Mesenchymal stem cell (in vitro differentiated cells and primary cell): ENCODE measurements at regions not wholly inside any gene's neighbourhood (a gene's known extent, or its start where the extent isn't known, plus 50 kb on each side); places are given as distances from the start of the nearest gene placed in this dataset.
A peak's percentile ranks its signal among the peaks of the same experiment; 100 is the strongest.

Source experiments
- DNase-seq: peaks from one replicate; pipeline ENCODE4 v3.0.0-alpha.2; 2013
- H2AFZ ChIP-seq: one replicate; pipeline ENCODE4 v1.6.1; 2013; ENCODE audit warnings: low read depth, mild to moderate bottlenecking, control low read depth, inconsistent platforms, low read length, moderate library complexity
- H2AK5ac ChIP-seq: 2 replicates; pipeline ENCODE4 v1.6.1; 2013; ENCODE audit warnings: low read length, moderate library complexity, mild to moderate bottlenecking, inconsistent platforms; ENCODE audit not compliant: severe bottlenecking
- H2BK120ac ChIP-seq: one replicate; pipeline ENCODE4 v1.6.1; 2013; ENCODE audit warnings: low read depth, mild to moderate bottlenecking, inconsistent platforms, low read length, moderate library complexity
- H2BK12ac ChIP-seq, 2 experiments: one replicate each; pipeline ENCODE4 v1.6.1; 2013; ENCODE audit warnings: inconsistent platforms in 2 of 2, low read length in 2 of 2, mild to moderate bottlenecking in 2 of 2, moderate library complexity in 2 of 2, control low read depth in 1 of 2
- H2BK15ac ChIP-seq: one replicate; pipeline ENCODE4 v1.6.1; 2013; ENCODE audit warnings: mild to moderate bottlenecking, low read depth, inconsistent platforms; ENCODE audit not compliant: poor library complexity, severe bottlenecking
- H2BK5ac ChIP-seq: 2 replicates; pipeline ENCODE4 v1.6.1; 2013; ENCODE audit warnings: low read depth, mild to moderate bottlenecking, low read length, control low read depth, inconsistent platforms; ENCODE audit not compliant: poor library complexity, severe bottlenecking
- H3K14ac ChIP-seq, 2 experiments: one replicate each; pipeline ENCODE4 v1.6.1; 2013; ENCODE audit warnings: inconsistent platforms in 2 of 2, low read length in 2 of 2, control low read depth in 1 of 2, mild to moderate bottlenecking in 1 of 2, moderate library complexity in 1 of 2
- H3K18ac ChIP-seq, 2 experiments: one replicate each; pipeline ENCODE4 v1.6.1; 2013; ENCODE audit warnings: inconsistent platforms in 2 of 2, low read length in 2 of 2, control low read depth in 1 of 2, low read depth in 1 of 2, mild to moderate bottlenecking in 1 of 2
- H3K23ac ChIP-seq, 2 experiments: one replicate each; pipeline ENCODE4 v1.6.1; 2013; ENCODE audit warnings: inconsistent platforms in 2 of 2, low read length in 2 of 2, mild to moderate bottlenecking in 2 of 2, moderate library complexity in 2 of 2, control low read depth in 1 of 2
- H3K27ac ChIP-seq: 2 replicates; pipeline ENCODE4 v1.5.1; 2013; ENCODE audit warnings: mild to moderate bottlenecking, moderate library complexity, low read length, control low read depth, inconsistent platforms; ENCODE audit not compliant: poor library complexity, severe bottlenecking
- H3K27me3 ChIP-seq, 2 experiments: 2 replicates each; pipeline versions ENCODE4 v1.6.1 to v1.7.0; 2013; ENCODE audit warnings: low read length in 2 of 2, mild to moderate bottlenecking in 2 of 2, moderate library complexity in 2 of 2, control low read depth in 1 of 2, inconsistent platforms in 1 of 2; ENCODE audit not compliant: control insufficient read depth in 1 of 2, insufficient read depth in 1 of 2
- H3K36me3 ChIP-seq, 2 experiments: 2 replicates each; pipeline versions ENCODE4 v1.6.1 to v1.7.0; 2013; ENCODE audit warnings: low read length in 2 of 2, control low read depth in 1 of 2, inconsistent platforms in 1 of 2, low read depth in 1 of 2, mild to moderate bottlenecking in 1 of 2; ENCODE audit not compliant: insufficient read depth in 2 of 2, control insufficient read depth in 1 of 2
- H3K4ac ChIP-seq, 2 experiments: one replicate each; pipeline ENCODE4 v1.6.1; 2013; ENCODE audit warnings: inconsistent platforms in 2 of 2, low read length in 2 of 2, mild to moderate bottlenecking in 2 of 2, moderate library complexity in 2 of 2, control low read depth in 1 of 2, low read depth in 1 of 2
- H3K4me1 ChIP-seq: 2 replicates; pipeline ENCODE4 v1.6.1; 2013; ENCODE audit warnings: low read depth, low read length, control low read depth; ENCODE audit not compliant: control insufficient read depth, insufficient read depth
- H3K4me2 ChIP-seq: 2 replicates; pipeline ENCODE4 v1.6.1; 2013; ENCODE audit warnings: low read length, mild to moderate bottlenecking, inconsistent platforms; ENCODE audit not compliant: poor library complexity, severe bottlenecking
- H3K4me3 ChIP-seq, 2 experiments: 2 replicates each; pipeline versions ENCODE4 v1.5.1 to v1.7.0; 2013; ENCODE audit warnings: low read length in 2 of 2, mild to moderate bottlenecking in 2 of 2, control low read depth in 1 of 2, low read depth in 1 of 2; ENCODE audit not compliant: insufficient read depth in 1 of 2
- H3K79me1 ChIP-seq: replicated peaks from 2 replicates; pipeline ENCODE4 v1.6.1; 2013; ENCODE audit warnings: mild to moderate bottlenecking, control low read depth, low read length, inconsistent platforms; ENCODE audit not compliant: poor library complexity, severe bottlenecking
- H3K9ac ChIP-seq: 2 replicates; pipeline ENCODE4 v1.7.0; 2013; ENCODE audit warnings: mild to moderate bottlenecking, low read length, moderate library complexity
- H3K9me3 ChIP-seq: 2 replicates; pipeline ENCODE4 v1.7.0; 2013; ENCODE audit warnings: mild to moderate bottlenecking, low read length; ENCODE audit not compliant: control insufficient read depth
- H4K8ac ChIP-seq: one replicate; pipeline ENCODE4 v1.6.1; 2013; ENCODE audit warnings: inconsistent platforms, mild to moderate bottlenecking, low read length, moderate library complexity
- H4K91ac ChIP-seq: one replicate; pipeline ENCODE4 v1.6.1; 2013; ENCODE audit warnings: mild to moderate bottlenecking, low read length, inconsistent platforms
- WGBS: methylation state at CpG from one replicate; pipeline ENCODE4 v1.1.7; 2013; ENCODE audit warnings: mixed read lengths; 5-methylcytosine and 5-hydroxymethylcytosine counted together

DNA sequence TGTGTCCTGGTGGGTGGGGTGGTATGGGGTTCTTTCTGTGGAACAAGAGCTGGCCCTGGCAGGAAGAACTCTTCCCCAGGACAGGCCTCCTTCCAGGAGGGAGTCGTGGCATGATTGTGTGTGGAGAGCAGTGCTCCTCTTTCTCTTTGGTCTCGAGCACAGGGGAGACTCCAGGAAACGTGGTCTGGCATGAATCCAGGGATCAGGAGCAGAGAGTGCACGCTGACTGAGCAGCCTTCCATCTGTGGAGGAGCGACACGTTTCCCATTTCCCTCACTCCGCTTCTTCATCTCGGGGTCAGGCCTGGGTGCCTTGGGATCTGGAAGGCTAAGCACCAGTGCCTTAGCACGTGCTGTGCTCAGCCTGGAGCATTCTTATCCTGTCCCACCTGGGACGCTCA lies 132.0 kb upstream of the HDAC4 start:
- no peak overlapping the region for H2BK5ac ChIP-seq
- H3K4me1 ChIP-seq = no peaks in the 10 kb centered on the region
- H3K18ac ChIP-seq = no peak overlapping the region
- no peaks in the 10 kb centered on the region for H3K79me1 ChIP-seq
- no peak for DNase-seq
- H2BK12ac ChIP-seq = no peak overlapping the region
- H3K36me3 ChIP-seq = no peaks in the 10 kb centered on the region
- H4K8ac ChIP-seq = no peak overlapping the region
- no peak overlapping the region for H3K14ac ChIP-seq
- H4K91ac ChIP-seq = no peak overlapping the region
- H3K4me3 ChIP-seq = no peak overlapping the region
- no peak overlapping the region for H3K23ac ChIP-seq
- H2AK5ac ChIP-seq = no peak overlapping the region
- peaks cover 6% of the 10 kb centered on the region for H3K9me3 ChIP-seq
- H3K9ac ChIP-seq = no peak overlapping the region
- H3K4ac ChIP-seq = no peak overlapping the region
- peaks cover 0 to 62% of the 10 kb centered on the region in 2 experiments for H3K27me3 ChIP-seq
- no peak overlapping the region for H3K27ac ChIP-seq
- no peak overlapping the region for H2BK120ac ChIP-seq
- 61% methylated on average over 10 of the region's 10 CpGs for WGBS
- no peak overlapping the region for H2BK15ac ChIP-seq
- H2AFZ ChIP-seq = no peak overlapping the region
- no peak overlapping the region for H3K4me2 ChIP-seq

DNA sequence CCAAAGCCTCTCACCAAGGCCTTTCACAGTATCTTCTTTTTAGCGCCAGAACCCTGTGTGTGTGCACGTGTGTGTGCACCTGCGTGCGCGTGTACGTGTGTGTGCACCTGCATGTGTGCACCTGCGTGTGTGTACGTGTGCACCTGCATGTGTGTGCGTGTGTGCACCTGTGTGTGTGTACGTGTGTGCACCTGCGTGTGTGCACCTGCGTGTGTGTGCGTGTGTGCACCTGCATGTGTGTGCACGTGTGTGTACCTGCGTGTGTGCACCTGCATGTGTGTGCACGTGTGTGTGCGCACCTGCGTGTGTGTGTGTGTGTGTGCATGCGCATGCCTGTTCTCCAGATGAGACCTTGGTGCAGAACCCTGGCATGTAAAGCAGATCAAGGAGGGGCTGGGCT lies 131.4 kb upstream of the HDAC4 start:
- Histone ChIP-seq H3K27ac (no peak overlapping the region), H3K23ac (no peak overlapping the region), H3K4ac (no peak overlapping the region), H2BK120ac (no peak overlapping the region), H2BK15ac (no peak overlapping the region), H2AK5ac (no peak overlapping the region), H3K9me3 (peaks cover 6% of the 10 kb centered on the region), H3K14ac (peak overlapping the region in 1 of 2 experiments; percentile 85), H3K4me3 (peak overlapping the region in 1 of 2 experiments; percentile 9), H3K36me3 (no peaks in the 10 kb centered on the region), H3K79me1 (no peaks in the 10 kb centered on the region), H2AFZ (no peak overlapping the region), H3K18ac (no peak overlapping the region), H3K4me2 (no peak overlapping the region), H3K4me1 (no peaks in the 10 kb centered on the region), H2BK5ac (no peak overlapping the region), H2BK12ac (no peak overlapping the region), H4K91ac (no peak overlapping the region), H3K27me3 (peaks cover 0 to 59% of the 10 kb centered on the region in 2 experiments), H4K8ac (no peak overlapping the region), H3K9ac (no peak overlapping the region)
- DNase-seq = no peak
- 91% methylated on average over 19 of the region's 19 CpGs for WGBS

DNA sequence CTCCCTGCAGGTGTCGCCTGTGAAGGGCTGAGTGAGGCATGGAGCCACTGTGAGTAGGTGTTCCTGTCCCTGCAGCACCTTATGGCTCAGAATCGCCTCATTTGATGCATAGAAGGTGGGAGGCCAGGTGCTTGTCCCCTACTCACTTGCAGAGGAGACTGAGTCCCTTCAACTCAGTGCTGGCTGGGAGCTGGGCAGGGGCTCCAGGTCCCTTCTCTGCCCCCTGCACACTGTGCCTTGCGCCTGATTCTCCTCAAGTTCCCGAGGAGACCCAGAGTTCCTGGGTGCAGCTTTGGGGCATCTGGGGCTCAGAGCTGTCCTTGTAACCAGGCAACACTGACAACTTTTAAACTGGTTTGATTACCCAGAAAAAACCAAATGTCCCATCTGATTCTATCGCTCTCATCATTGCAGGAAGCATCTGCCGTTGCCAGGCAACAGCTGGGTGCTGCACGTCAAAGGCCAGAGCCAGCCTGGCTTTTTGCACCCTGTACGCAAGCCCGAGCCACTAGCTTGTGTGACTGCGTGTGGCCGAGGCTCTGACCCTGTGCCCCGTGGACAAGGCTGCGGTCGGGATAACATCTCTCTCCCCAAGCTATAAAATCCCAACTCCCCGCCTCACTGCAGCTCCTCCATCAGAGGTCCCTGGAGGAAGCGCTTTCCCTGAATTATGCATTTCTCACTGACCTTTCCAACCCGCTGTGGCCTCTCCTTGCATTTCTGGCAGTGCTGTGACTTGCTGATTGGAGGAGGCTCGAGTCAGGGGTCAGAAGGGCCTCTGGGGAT lies 130.8 kb upstream of the HDAC4 start:
- Histone ChIP-seq H3K4ac (no peak overlapping the region), H2BK15ac (no peak overlapping the region), H3K4me1 (no peaks in the 10 kb centered on the region), H3K79me1 (no peaks in the 10 kb centered on the region), H2AK5ac (no peak overlapping the region), H3K27ac (no peak overlapping the region), H3K4me3 (no peak overlapping the region), H2BK120ac (no peak overlapping the region), H3K36me3 (no peaks in the 10 kb centered on the region), H3K4me2 (no peak overlapping the region), H3K27me3 (peaks cover 0 to 55% of the 10 kb centered on the region in 2 experiments), H3K18ac (no peak overlapping the region), H2BK12ac (no peak overlapping the region), H2AFZ (no peak overlapping the region), H4K91ac (no peak overlapping the region), H3K9me3 (peaks cover 6% of the 10 kb centered on the region), H4K8ac (no peak overlapping the region), H3K14ac (no peak overlapping the region), H3K9ac (no peak overlapping the region), H2BK5ac (no peak overlapping the region), H3K23ac (no peak overlapping the region)
- DNase-seq = no peak
- WGBS = 78% methylated on average over 18 of the region's 18 CpGs

DNA sequence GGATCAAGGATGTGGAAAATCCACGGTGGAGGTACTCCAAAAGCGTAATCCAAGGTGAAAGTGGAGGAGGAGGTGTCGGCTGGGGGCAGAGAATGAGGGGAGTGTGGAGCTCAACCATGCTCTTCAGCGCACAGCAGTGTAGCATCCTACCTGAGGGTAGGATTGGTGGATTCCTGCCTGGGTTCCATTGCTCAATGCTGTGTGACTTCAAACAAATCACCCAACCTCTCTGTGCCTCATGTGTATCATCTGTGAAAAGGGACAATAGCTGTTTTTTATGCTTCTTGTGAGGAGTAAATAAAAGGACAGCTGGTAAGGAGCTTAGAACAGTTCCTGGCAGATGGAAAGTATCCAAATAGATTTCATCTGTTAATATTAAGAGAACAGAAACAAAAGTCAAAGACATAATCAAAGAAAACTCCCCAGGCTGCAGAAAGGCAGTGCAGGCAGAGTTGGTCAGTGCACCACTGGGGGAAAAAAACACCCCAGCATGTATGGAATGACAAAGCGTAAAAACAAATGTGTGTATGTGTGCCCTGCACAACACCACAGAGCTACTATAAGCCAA lies 130.0 kb upstream of the HDAC4 start:
- 70% methylated on average over 5 of the region's 5 CpGs for WGBS

More for the DNA sequence above, 130.0 kb upstream of the HDAC4 start:
- no peak overlapping the region for H2BK5ac ChIP-seq
- no peak overlapping the region for H3K14ac ChIP-seq
- H3K4me3 ChIP-seq = no peak overlapping the region
- no peak overlapping the region for H2AFZ ChIP-seq
- no peak overlapping the region for H4K8ac ChIP-seq
- H4K91ac ChIP-seq = no peak overlapping the region
- no peaks in the 10 kb centered on the region for H3K4me1 ChIP-seq
- no peak overlapping the region for H2BK12ac ChIP-seq
- H3K79me1 ChIP-seq = no peaks in the 10 kb centered on the region
- H3K36me3 ChIP-seq = no peaks in the 10 kb centered on the region
- DNase-seq = no peak
- no peak overlapping the region for H3K27ac ChIP-seq
- H3K4ac ChIP-seq = no peak overlapping the region
- no peak overlapping the region for H2BK120ac ChIP-seq
- no peak overlapping the region for H2BK15ac ChIP-seq
- no peak overlapping the region for H2AK5ac ChIP-seq
- no peak overlapping the region for H3K4me2 ChIP-seq
- peaks cover 6% of the 10 kb centered on the region for H3K9me3 ChIP-seq
- no peak overlapping the region for H3K18ac ChIP-seq
- no peak overlapping the region for H3K23ac ChIP-seq
- peaks cover 0 to 55% of the 10 kb centered on the region in 2 experiments for H3K27me3 ChIP-seq
- H3K9ac ChIP-seq = no peak overlapping the region
